ENCODE measurements at regions not wholly inside any gene's neighbourhood (a gene's known extent, or its start where the extent isn't known, plus 50 kb on each side); places are given as distances from the start of the nearest gene placed in this dataset.

GRCh38 chr2:215620528-215620927 lies 184.7 kb upstream of the FN1 start:
- TF ChIP-seq CTCF (IDR thresholded peaks at IDR 0.05; ENCODE audit: borderline replicate concordance, insufficient read depth, low read depth, low read length), result no peak
- H3K4me3 ChIP-seq (ENCODE audit: low read depth, low read length), result no peak overlapping the region

- no peak for TF ChIP-seq CTCF (IDR thresholded peaks at IDR 0.05; ENCODE audit: borderline replicate concordance, insufficient read depth, low read depth, low read length)
- no peak overlapping the region for H3K4me3 ChIP-seq (ENCODE audit: low read depth, low read length)
Observed at GRCh38 chr2:215619989-215620388, 184.1 kb upstream of the FN1 start.

GRCh38 chr2:215619022-215619958 lies 183.4 kb upstream of the FN1 start:
- TF ChIP-seq CTCF (IDR thresholded peaks at IDR 0.05; ENCODE audit: borderline replicate concordance, insufficient read depth, low read depth, low read length), result no peak
- no peak overlapping the region for H3K4me3 ChIP-seq (ENCODE audit: low read depth, low read length)

- TF ChIP-seq CTCF (IDR thresholded peaks at IDR 0.05; ENCODE audit: borderline replicate concordance, insufficient read depth, low read depth, low read length), result no peak
- H3K4me3 ChIP-seq (ENCODE audit: low read depth, low read length), result no peak overlapping the region
Observed at GRCh38 chr2:215618145-215618544, 182.3 kb upstream of the FN1 start.

GRCh38 chr2:215617060-215617824 lies 181.4 kb upstream of the FN1 start:
- TF ChIP-seq CTCF (IDR thresholded peaks at IDR 0.05; ENCODE audit: borderline replicate concordance, insufficient read depth, low read depth, low read length), result no peak

GRCh38 chr2:215615803-215616174 lies 179.9 kb upstream of the FN1 start:
- TF ChIP-seq CTCF (IDR thresholded peaks at IDR 0.05; ENCODE audit: borderline replicate concordance, insufficient read depth, low read depth, low read length), result no peak
- no peak overlapping the region for H3K4me3 ChIP-seq (ENCODE audit: low read depth, low read length)

More at GRCh38 chr2:215617060-215617824, 181.4 kb upstream of the FN1 start:
- no peak overlapping the region for H3K4me3 ChIP-seq (ENCODE audit: low read depth, low read length)
